ENCODE measurements at regions not wholly inside any gene's neighbourhood (a gene's known extent, or its start where the extent isn't known, plus 50 kb on each side); places are given as distances from the start of the nearest gene placed in this dataset.

DNA sequence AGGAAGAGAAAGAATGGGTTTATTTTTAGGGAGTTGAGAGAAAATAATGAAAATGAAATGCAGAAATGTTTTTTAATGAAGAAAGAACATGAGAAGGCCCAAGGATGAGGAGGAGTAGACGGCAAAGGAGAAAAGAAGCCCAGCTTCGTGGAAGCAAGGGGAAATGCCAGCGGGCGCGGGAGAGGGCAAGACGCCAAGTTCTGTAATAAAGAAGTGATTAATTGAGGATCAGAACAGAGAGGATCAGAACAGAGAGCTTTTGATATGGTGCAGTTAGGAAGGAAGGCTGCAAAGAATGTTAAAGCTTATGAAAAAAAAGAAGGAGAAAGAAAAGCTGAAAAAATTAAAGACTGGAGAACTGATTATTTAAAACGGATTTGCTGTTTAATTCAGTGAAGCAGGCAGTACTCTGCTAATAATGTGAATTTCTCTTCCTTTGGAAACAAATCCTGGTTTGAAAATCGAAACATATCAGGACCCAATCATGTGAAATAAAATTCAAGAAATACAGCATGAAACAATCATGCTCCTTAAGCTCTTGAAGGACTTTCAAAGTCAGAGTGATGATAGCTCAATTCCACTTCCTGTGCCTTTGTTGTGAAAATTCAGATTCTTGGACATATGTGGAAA, 99.3 kb upstream of the SOX1 start:
- no peak for TF ChIP-seq EZH2 (IDR thresholded peaks at IDR 0.05; ENCODE audit: borderline replicate concordance, low read depth, low read length, poor library complexity, severe bottlenecking)
- TF ChIP-seq, protein P1, sequence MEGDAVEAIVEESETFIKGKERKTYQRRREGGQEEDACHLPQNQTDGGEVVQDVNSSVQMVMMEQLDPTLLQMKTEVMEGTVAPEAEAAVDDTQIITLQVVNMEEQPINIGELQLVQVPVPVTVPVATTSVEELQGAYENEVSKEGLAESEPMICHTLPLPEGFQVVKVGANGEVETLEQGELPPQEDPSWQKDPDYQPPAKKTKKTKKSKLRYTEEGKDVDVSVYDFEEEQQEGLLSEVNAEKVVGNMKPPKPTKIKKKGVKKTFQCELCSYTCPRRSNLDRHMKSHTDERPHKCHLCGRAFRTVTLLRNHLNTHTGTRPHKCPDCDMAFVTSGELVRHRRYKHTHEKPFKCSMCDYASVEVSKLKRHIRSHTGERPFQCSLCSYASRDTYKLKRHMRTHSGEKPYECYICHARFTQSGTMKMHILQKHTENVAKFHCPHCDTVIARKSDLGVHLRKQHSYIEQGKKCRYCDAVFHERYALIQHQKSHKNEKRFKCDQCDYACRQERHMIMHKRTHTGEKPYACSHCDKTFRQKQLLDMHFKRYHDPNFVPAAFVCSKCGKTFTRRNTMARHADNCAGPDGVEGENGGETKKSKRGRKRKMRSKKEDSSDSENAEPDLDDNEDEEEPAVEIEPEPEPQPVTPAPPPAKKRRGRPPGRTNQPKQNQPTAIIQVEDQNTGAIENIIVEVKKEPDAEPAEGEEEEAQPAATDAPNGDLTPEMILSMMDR (conservative IDR thresholded peaks at IDR 0.05; ENCODE audit: low read depth, low read length) = no peak

Measured in A673 (cell line).